Cardiac fibroblast (primary cell): ENCODE measurements at regions not wholly inside any gene's neighbourhood (a gene's known extent, or its start where the extent isn't known, plus 50 kb on each side); places are given as distances from the start of the nearest gene placed in this dataset.

Source experiments
- DNase-seq, 2 donors: peaks; one replicate each; pipeline versions ENCODE4 v3.0.0 to v3.0.0-alpha.2; 2010; ENCODE audit warnings: low read depth in 2 of 2
- H3K4me3 ChIP-seq, 2 donors: replicated peaks in 1 of 2; 1 replicate in 1 of 2; 2 replicates in 1 of 2; pipeline ENCODE4 v1.5.1; 2011; ENCODE audit warnings: low read depth in 2 of 2, low read length in 2 of 2, mild to moderate bottlenecking in 2 of 2, moderate library complexity in 1 of 2
- CTCF ChIP-seq: IDR thresholded peaks from one replicate; pipeline ENCODE4 v1.5.1; 2011; ENCODE audit warnings: low read depth, mild to moderate bottlenecking, low read length, inconsistent platforms

- no peak for DNase-seq
- H3K4me3 ChIP-seq, result no peak overlapping the region
- TF ChIP-seq CTCF, result no peak
Measured at GRCh38 chr16:86244158-86244557, 266.2 kb upstream of the FOXF1 start.

- no peak for TF ChIP-seq CTCF
- DNase-seq, result no peak
- H3K4me3 ChIP-seq, result no peak overlapping the region
Measured at GRCh38 chr16:86244936-86245335, 265.4 kb upstream of the FOXF1 start.

GRCh38 chr16:86245351-86245750 is 265.0 kb upstream of the FOXF1 start:
- no peak for DNase-seq
- H3K4me3 ChIP-seq, result no peak overlapping the region
- TF ChIP-seq CTCF, result no peak

GRCh38 chr16:86245895-86246294 is 264.4 kb upstream of the FOXF1 start:
- H3K4me3 ChIP-seq, result no peak overlapping the region
- DNase-seq, result no peak
- TF ChIP-seq CTCF, result no peak

- no peak for TF ChIP-seq CTCF
- no peak for DNase-seq
- no peak overlapping the region for H3K4me3 ChIP-seq
Measured at GRCh38 chr16:86248310-86248905, 261.9 kb upstream of the FOXF1 start.

- DNase-seq, result no peak
- H3K4me3 ChIP-seq, result no peak overlapping the region
- no peak for TF ChIP-seq CTCF
Measured at GRCh38 chr16:86249631-86250030, 260.7 kb upstream of the FOXF1 start.

GRCh38 chr16:86251682-86252081 is 258.6 kb upstream of the FOXF1 start:
- DNase-seq, result no peak
- no peak for TF ChIP-seq CTCF
- H3K4me3 ChIP-seq, result no peak overlapping the region
